ENCODE measurements at regions not wholly inside any gene's neighbourhood (a gene's known extent, or its start where the extent isn't known, plus 50 kb on each side); places are given as distances from the start of the nearest gene placed in this dataset.

DNA sequence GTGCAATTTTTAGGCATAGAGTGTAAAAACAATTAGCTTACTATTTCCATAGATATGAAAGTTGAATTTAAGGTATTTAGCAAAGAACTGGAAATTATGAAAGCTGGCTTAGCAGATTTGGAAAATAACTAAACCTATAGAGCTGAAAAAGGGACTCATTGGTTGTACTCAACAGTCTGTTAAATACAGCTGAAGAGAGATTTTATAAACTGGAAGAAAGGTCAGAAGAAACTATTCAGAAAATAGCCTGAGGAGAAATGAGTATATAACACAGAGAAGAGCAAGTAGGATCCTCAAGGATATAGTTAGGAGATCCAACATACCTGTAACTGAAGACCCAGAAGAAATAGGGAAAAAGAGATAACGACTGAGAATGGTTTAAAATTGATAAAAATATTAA lies 97.6 kb upstream of the SLIT3 start:
- Histone ChIP-seq H3K9me3 (no peaks in the 10 kb centered on the region), H3K36me3 (no peaks in the 10 kb centered on the region), H3K27ac (no peak overlapping the region), H3K4me1 (replicated peaks) (no peaks in the 10 kb centered on the region), H3K27me3 (replicated peaks; ENCODE audit: insufficient read depth) (no peaks in the 10 kb centered on the region), H3K4me3 (no peak overlapping the region)
- TF ChIP-seq, protein P1, sequence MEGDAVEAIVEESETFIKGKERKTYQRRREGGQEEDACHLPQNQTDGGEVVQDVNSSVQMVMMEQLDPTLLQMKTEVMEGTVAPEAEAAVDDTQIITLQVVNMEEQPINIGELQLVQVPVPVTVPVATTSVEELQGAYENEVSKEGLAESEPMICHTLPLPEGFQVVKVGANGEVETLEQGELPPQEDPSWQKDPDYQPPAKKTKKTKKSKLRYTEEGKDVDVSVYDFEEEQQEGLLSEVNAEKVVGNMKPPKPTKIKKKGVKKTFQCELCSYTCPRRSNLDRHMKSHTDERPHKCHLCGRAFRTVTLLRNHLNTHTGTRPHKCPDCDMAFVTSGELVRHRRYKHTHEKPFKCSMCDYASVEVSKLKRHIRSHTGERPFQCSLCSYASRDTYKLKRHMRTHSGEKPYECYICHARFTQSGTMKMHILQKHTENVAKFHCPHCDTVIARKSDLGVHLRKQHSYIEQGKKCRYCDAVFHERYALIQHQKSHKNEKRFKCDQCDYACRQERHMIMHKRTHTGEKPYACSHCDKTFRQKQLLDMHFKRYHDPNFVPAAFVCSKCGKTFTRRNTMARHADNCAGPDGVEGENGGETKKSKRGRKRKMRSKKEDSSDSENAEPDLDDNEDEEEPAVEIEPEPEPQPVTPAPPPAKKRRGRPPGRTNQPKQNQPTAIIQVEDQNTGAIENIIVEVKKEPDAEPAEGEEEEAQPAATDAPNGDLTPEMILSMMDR (IDR thresholded peaks at IDR 0.05) = no peak
- TF ChIP-seq POLR2A (IDR thresholded peaks at IDR 0.05) (no peak), POLR2AphosphoS5 (IDR thresholded peaks at IDR 0.05) (no peak)
- DNase-seq (ENCODE audit: low spot score) = no peak
- WGBS = 87% methylated on average over 1 of the region's 1 CpG
- intact Hi-C loops (cut with DNase I) = no loop called here

DNA sequence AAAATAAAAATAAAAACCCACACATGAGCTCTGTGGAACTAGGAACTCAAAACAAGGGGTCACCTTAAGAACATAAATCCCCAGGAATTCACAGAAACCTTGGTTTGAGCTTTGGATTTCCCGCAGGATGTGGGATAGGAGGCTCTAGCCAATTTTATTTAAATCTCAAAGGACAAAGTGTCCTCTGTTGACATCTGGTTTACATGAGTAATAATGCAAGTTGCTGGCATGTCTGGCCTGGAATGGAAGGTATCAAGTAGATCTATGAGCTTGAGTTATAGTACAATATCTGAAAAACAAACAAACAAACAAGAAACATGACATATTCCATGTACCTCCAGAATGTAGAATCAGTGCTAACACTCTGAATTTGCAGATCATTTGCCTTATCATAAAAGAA lies 94.2 kb upstream of the SLIT3 start:
- no peak for DNase-seq (ENCODE audit: low spot score)
- TF ChIP-seq POLR2A (IDR thresholded peaks at IDR 0.05) (no peak), POLR2AphosphoS5 (IDR thresholded peaks at IDR 0.05) (no peak)
- TF ChIP-seq, protein P1 (IDR thresholded peaks at IDR 0.05) = no peak
- Histone ChIP-seq H3K27ac (no peak overlapping the region), H3K4me3 (no peak overlapping the region), H3K36me3 (no peaks in the 10 kb centered on the region), H3K27me3 (replicated peaks; ENCODE audit: insufficient read depth) (no peaks in the 10 kb centered on the region), H3K4me1 (replicated peaks) (no peaks in the 10 kb centered on the region), H3K9me3 (no peaks in the 10 kb centered on the region)
- 52% methylated on average over 1 of the region's 1 CpG for WGBS
- intact Hi-C loops (cut with DNase I) = no loop called here

DNA sequence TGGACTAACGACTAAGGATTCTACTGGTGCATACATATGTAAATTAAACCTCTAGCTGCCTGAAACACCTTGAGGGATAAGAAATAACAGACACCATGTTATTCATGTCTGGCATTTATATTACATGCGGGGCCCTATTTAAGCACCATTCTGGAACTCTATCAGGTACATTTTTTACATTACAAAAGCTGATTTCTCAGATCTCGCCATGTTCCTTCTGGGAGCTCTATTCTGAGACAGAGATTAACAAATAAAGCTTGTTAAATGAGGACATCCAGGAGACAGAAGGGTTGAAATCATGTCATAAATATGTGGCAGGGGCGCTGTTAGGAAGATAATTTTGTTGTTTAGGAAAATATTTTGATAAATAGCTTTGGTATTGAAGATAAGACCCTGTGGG lies 93.4 kb upstream of the SLIT3 start:
- TF ChIP-seq POLR2A (IDR thresholded peaks at IDR 0.05) (no peak), POLR2AphosphoS5 (IDR thresholded peaks at IDR 0.05) (no peak)
- TF ChIP-seq, protein P1 (IDR thresholded peaks at IDR 0.05) = no peak
- H3K4me1 ChIP-seq (replicated peaks) = no peaks in the 10 kb centered on the region
- no peak overlapping the region for H3K27ac ChIP-seq
- no peak for DNase-seq (ENCODE audit: low spot score)
- H3K9me3 ChIP-seq = no peaks in the 10 kb centered on the region
- no peaks in the 10 kb centered on the region for H3K27me3 ChIP-seq (replicated peaks; ENCODE audit: insufficient read depth)
- H3K4me3 ChIP-seq = no peak overlapping the region
- no peaks in the 10 kb centered on the region for H3K36me3 ChIP-seq
- 83% methylated on average over 4 of the region's 4 CpGs for WGBS
- intact Hi-C loops (cut with DNase I) = no loop called here

DNA sequence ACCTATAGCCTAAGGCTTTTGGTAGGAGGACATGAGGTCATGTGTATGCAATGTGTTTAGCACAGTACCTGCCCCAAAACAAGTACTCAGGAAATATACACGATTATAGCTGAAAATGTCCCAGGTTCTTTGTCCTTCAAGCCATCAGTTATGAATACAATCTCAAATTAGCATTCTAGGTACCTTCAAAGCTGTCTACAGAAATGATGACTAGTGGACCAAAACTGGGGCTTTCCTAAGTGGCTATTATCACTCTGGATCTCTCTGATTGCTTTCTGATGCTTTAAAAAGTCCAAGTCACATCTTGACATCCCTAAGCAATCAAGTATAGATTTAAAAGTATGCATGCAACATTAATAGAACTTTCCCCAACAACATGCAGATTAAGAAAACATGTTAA lies 93.0 kb upstream of the SLIT3 start:
- H3K27ac ChIP-seq = no peak overlapping the region
- no peaks in the 10 kb centered on the region for H3K9me3 ChIP-seq
- no peak for DNase-seq (ENCODE audit: low spot score)
- H3K36me3 ChIP-seq = no peaks in the 10 kb centered on the region
- TF ChIP-seq, protein P1 (IDR thresholded peaks at IDR 0.05) = no peak
- TF ChIP-seq POLR2A (IDR thresholded peaks at IDR 0.05) (no peak), POLR2AphosphoS5 (IDR thresholded peaks at IDR 0.05) (no peak)
- 62% methylated on average over 1 of the region's 1 CpG for WGBS
- H3K4me3 ChIP-seq = no peak overlapping the region
- H3K4me1 ChIP-seq (replicated peaks) = no peaks in the 10 kb centered on the region
- intact Hi-C loops (cut with DNase I) = no loop called here
- no peaks in the 10 kb centered on the region for H3K27me3 ChIP-seq (replicated peaks; ENCODE audit: insufficient read depth)

DNA sequence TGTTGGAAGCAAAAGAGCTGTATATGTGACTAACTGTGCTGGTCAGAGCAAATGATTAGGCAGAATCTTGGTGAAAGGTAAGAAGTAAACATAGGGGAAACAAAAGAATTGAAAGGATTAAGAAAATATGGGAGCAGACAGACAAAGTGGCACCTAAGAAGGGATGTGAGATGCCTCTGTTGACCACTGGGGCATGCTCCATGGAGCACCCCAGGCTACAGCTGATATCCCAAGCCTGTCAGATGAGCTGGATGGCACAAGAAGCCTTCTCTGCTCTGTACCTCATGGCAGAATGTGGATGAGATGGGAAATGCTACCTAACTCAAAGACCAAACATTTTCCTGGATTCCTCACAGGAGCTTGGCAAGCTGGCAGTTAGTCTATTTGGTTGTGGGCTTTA lies 89.3 kb upstream of the SLIT3 start:
- intact Hi-C loops (cut with DNase I) = no loop called here

More for the DNA sequence above, 89.3 kb upstream of the SLIT3 start:
- TF ChIP-seq POLR2A (IDR thresholded peaks at IDR 0.05) (no peak), POLR2AphosphoS5 (IDR thresholded peaks at IDR 0.05) (no peak)
- Histone ChIP-seq H3K9me3 (no peaks in the 10 kb centered on the region), H3K4me3 (no peak overlapping the region), H3K27me3 (replicated peaks; ENCODE audit: insufficient read depth) (no peaks in the 10 kb centered on the region), H3K36me3 (no peaks in the 10 kb centered on the region), H3K4me1 (replicated peaks) (no peaks in the 10 kb centered on the region), H3K27ac (no peak overlapping the region)
- no peak for DNase-seq (ENCODE audit: low spot score)

All from prostate gland (tissue), 2 donors.